K562 (cell line): ENCODE measurements at regions not wholly inside any gene's neighbourhood (a gene's known extent, or its start where the extent isn't known, plus 50 kb on each side); places are given as distances from the start of the nearest gene placed in this dataset.

ENCODE experiments used
- ATAC-seq: fragments of 200-7000 bp; cut with Tn5 transposase; 3 replicates; pipeline ENCODE4 v1.9.1; 2020; ENCODE audit warnings: moderate library complexity
- BruUV-seq: library from RNA; stranded (reverse); fragments of 400-500 nt; replicated peaks from 2 replicates; lab custom pipeline; 2021; lab: Mats Ljungman, UMichigan
- CTCF ChIA-PET: fragments of 300-600 bp; formaldehyde crosslinking; extraction: SDS; loops from one replicate; lab custom pipeline; 2021; ENCODE audit warnings: low intra/inter-chr PET ratio; lab: Yijun Ruan, JAX
- POLR2A ChIA-PET: fragments of 300-600, 350-650 bp; sonication (Branson Sonifier 250); formaldehyde crosslinking; extraction: SDS; loops from one replicate; lab custom pipeline; 2021; ENCODE audit warnings: antibody characterized with exemption, inconsistent platforms; lab: Yijun Ruan, JAX
- DNase-seq, 4 experiments: peaks; one replicate each; pipeline versions ENCODE4 v3.0.0 to v3.0.0-alpha.2; 2011 to 2018; ENCODE audit warnings: low spot score in 3 of 4, mixed read lengths in 3 of 4; ENCODE audit errors: extremely low read depth in 1 of 4
- FAIRE-seq: peaks from 2 replicates; lab custom pipeline; 2011; peaks lifted over from hg19 to GRCh38; lab: Jason Lieb, UNC
- H2AFZ ChIP-seq: 2 replicates; pipeline ENCODE4 v1.6.0; 2011; ENCODE audit warnings: low read depth, low read length, control low read depth, inconsistent platforms
- H3K27ac ChIP-seq: fragments of 200-600 bp; 3 replicates; pipeline ENCODE4 v1.8.0; 2011; ENCODE audit warnings: low read depth, mild to moderate bottlenecking, control low read depth, inconsistent platforms, low read length, moderate library complexity, mixed read lengths; ENCODE audit errors: extremely low read depth
- H3K27me3 ChIP-seq, 2 experiments: fragments of 300-600 bp in 1 of 2; 2 replicates in 1 of 2; 3 replicates in 1 of 2; pipeline versions ENCODE4 v1.6.0 to v1.8.0; 2011; ENCODE audit warnings: inconsistent platforms in 2 of 2, low read length in 2 of 2, mild to moderate bottlenecking in 1 of 2, mixed read lengths in 1 of 2, moderate library complexity in 1 of 2; ENCODE audit not compliant: control insufficient read depth in 2 of 2, insufficient read depth in 2 of 2
- H3K36me3 ChIP-seq: fragments of 300-600 bp; 3 replicates; pipeline ENCODE4 v1.8.0; 2011; ENCODE audit warnings: mild to moderate bottlenecking, low read length, inconsistent platforms; ENCODE audit not compliant: control insufficient read depth, insufficient read depth
- H3K4me1 ChIP-seq, 2 experiments: fragments of 200-600 bp in 1 of 2; replicated peaks in 1 of 2; 2 replicates in 1 of 2; 3 replicates in 1 of 2; pipeline versions ENCODE4 v1.5.1 to v1.8.0; 2011; ENCODE audit warnings: inconsistent platforms in 2 of 2, low read length in 2 of 2, mild to moderate bottlenecking in 1 of 2, mixed read lengths in 1 of 2, moderate library complexity in 1 of 2; ENCODE audit not compliant: control insufficient read depth in 2 of 2, insufficient read depth in 2 of 2
- H3K4me2 ChIP-seq: 2 replicates; pipeline ENCODE4 v1.6.1; 2011; ENCODE audit warnings: low read length, control low read depth, inconsistent platforms, mixed read lengths; ENCODE audit not compliant: insufficient read depth
- H3K4me3 ChIP-seq: fragments of 200-600 bp; sonication (generic), shearing (Covaris generic); 2 replicates; pipeline ENCODE4 v1.5.1; 2016; ENCODE audit warnings: control low read depth, inconsistent platforms
- H3K79me2 ChIP-seq: fragments of 200-600 bp; 3 replicates; pipeline ENCODE4 v1.8.0; 2011; ENCODE audit warnings: low read length, inconsistent platforms; ENCODE audit not compliant: control insufficient read depth, insufficient read depth
- H3K9ac ChIP-seq, 2 experiments: 2 replicates each; pipeline versions ENCODE4 v1.6.0 to v1.6.1; 2011; ENCODE audit warnings: low read depth in 2 of 2, low read length in 2 of 2, control low read depth in 1 of 2, inconsistent platforms in 1 of 2, mild to moderate bottlenecking in 1 of 2, mixed read lengths in 1 of 2; ENCODE audit not compliant: insufficient read depth in 1 of 2
- H3K9me1 ChIP-seq: one replicate; pipeline ENCODE4 v1.6.0; 2011; ENCODE audit warnings: inconsistent platforms, mild to moderate bottlenecking, low read length, moderate library complexity; ENCODE audit not compliant: control insufficient read depth, insufficient read depth
- H3K9me3 ChIP-seq: replicated peaks from 2 replicates; pipeline ENCODE4 v1.5.1; 2011; ENCODE audit warnings: low read depth, low read length, inconsistent platforms; ENCODE audit not compliant: control insufficient read depth, insufficient read depth
- H4K20me1 ChIP-seq: replicated peaks from 2 replicates; pipeline ENCODE4 v1.6.1; 2011; ENCODE audit warnings: low read length, inconsistent platforms, mixed read lengths; ENCODE audit not compliant: control insufficient read depth, insufficient read depth
- ARID2 ChIP-seq: fragments of 450-650 bp; IDR thresholded peaks from 2 replicates; pipeline ENCODE4 v1.6.1; 2017; ENCODE audit warnings: antibody characterized with exemption, mild to moderate bottlenecking
- BCL6 ChIP-seq: fragments of 250-450 bp; sonication (Bioruptor Pico); IDR thresholded peaks from 2 replicates; pipeline ENCODE4 v1.4.0; 2020
- CCNT2 ChIP-seq: IDR thresholded peaks from 2 replicates; pipeline ENCODE4 v1.6.1; 2011; ENCODE audit warnings: borderline replicate concordance, low read depth, mild to moderate bottlenecking, moderate library complexity, mixed read lengths, low read length; ENCODE audit not compliant: insufficient read length; ENCODE audit errors: extremely low read depth
- CREM ChIP-seq: IDR thresholded peaks from 2 replicates; pipeline ENCODE4 v1.6.1; 2014; ENCODE audit warnings: antibody characterized with exemption, low read depth
- DMBX1 ChIP-seq: fragments of 250-450 bp; sonication (Bioruptor Pico); IDR thresholded peaks from 2 replicates; pipeline ENCODE4 v1.8.0; 2022; ENCODE audit warnings: inconsistent platforms, mild to moderate bottlenecking, moderate library complexity, borderline replicate concordance
- NFIC ChIP-seq: fragments of 450-650 bp; IDR thresholded peaks from 2 replicates; pipeline ENCODE4 v1.6.1; 2017; ENCODE audit warnings: mild to moderate bottlenecking, inconsistent platforms
- PTTG1 ChIP-seq: fragments of 450-650 bp; IDR thresholded peaks from 2 replicates; pipeline ENCODE4 v1.6.1; 2016; ENCODE audit warnings: low read depth, mild to moderate bottlenecking, missing genetic modification characterization, missing compliant biosample characterization
- TCFL5 ChIP-seq: fragments of 250-450 bp; sonication (Bioruptor Pico); conservative IDR thresholded peaks from 2 replicates; pipeline ENCODE4 v1.6.1; 2021; ENCODE audit warnings: mild to moderate bottlenecking, moderate library complexity, matching md5 sums
- U2AF1 ChIP-seq: fragments of 200-400 bp; formaldehyde crosslinking; optimal IDR thresholded peaks from 2 replicates; pipeline ENCODE3; 2017; ENCODE audit warnings: mild to moderate bottlenecking, low read depth, low read length, moderate library complexity
- ZNF184 ChIP-seq: sonication (generic); formaldehyde crosslinking; IDR thresholded peaks from 2 replicates; pipeline ENCODE4 v1.5.0; 2020; ENCODE audit warnings: missing genetic modification reagents
- ZNF224 ChIP-seq: sonication (generic); formaldehyde crosslinking; IDR thresholded peaks from 2 replicates; pipeline ENCODE4 v1.8.0; 2022; ENCODE audit warnings: mild to moderate bottlenecking, missing genetic modification reagents
- WGBS: fragments of 100-300 bp; shearing (Covaris generic); methylation state at CpG from one replicate; pipeline ENCODE4 v1.1.6; 2016; ENCODE audit warnings: low coverage, mixed read lengths; ENCODE audit not compliant: insufficient coverage; ENCODE audit errors: missing lambda C conversion rate; 5-methylcytosine and 5-hydroxymethylcytosine counted together
- in situ Hi-C: fragments of 300-500 bp; cut with MboI; formaldehyde crosslinking; loops from 4 replicates; pipeline ENCODE4 v1.15.0; 2018; ENCODE audit warnings: inconsistent platforms, mixed read lengths
- intact Hi-C: fragments of 100-400 bp; cut with micrococcal nuclease; formaldehyde crosslinking; loops from 2 replicates; pipeline ENCODE4 v1.14.2; 2022
- TF ChIP-seq, protein P1 (sequence below): fragments of 450-650 bp; formaldehyde crosslinking; conservative IDR thresholded peaks from 2 replicates; pipeline ENCODE4 v1.4.0; 2022; ENCODE audit warnings: mild to moderate bottlenecking, missing genetic modification characterization
- TF ChIP-seq, protein P2 (sequence below): sonication (generic); formaldehyde crosslinking; IDR thresholded peaks from 2 replicates; pipeline ENCODE4 v1.8.0; 2022; ENCODE audit warnings: mild to moderate bottlenecking, missing genetic modification reagents
- TF ChIP-seq, protein P3 (sequence below): fragments of 250-450 bp; sonication (Bioruptor Pico); IDR thresholded peaks from 2 replicates; pipeline ENCODE4 v1.8.0; 2022; ENCODE audit warnings: inconsistent platforms

GRCh38 chr12:83214185-83214584 is 527.5 kb downstream of the TMTC2 start (continued):
- no peak for TF ChIP-seq NFIC
- TF ChIP-seq U2AF1: no peak
- TF ChIP-seq, protein P1, sequence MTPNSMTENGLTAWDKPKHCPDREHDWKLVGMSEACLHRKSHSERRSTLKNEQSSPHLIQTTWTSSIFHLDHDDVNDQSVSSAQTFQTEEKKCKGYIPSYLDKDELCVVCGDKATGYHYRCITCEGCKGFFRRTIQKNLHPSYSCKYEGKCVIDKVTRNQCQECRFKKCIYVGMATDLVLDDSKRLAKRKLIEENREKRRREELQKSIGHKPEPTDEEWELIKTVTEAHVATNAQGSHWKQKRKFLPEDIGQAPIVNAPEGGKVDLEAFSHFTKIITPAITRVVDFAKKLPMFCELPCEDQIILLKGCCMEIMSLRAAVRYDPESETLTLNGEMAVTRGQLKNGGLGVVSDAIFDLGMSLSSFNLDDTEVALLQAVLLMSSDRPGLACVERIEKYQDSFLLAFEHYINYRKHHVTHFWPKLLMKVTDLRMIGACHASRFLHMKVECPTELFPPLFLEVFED: no peak
- TF ChIP-seq, protein P2, sequence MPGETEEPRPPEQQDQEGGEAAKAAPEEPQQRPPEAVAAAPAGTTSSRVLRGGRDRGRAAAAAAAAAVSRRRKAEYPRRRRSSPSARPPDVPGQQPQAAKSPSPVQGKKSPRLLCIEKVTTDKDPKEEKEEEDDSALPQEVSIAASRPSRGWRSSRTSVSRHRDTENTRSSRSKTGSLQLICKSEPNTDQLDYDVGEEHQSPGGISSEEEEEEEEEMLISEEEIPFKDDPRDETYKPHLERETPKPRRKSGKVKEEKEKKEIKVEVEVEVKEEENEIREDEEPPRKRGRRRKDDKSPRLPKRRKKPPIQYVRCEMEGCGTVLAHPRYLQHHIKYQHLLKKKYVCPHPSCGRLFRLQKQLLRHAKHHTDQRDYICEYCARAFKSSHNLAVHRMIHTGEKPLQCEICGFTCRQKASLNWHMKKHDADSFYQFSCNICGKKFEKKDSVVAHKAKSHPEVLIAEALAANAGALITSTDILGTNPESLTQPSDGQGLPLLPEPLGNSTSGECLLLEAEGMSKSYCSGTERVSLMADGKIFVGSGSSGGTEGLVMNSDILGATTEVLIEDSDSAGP (CRISPR knock-in tag): no peak
- no peak for TF ChIP-seq CREM
- TF ChIP-seq ZNF224: no peak
- no peak for TF ChIP-seq ARID2

GRCh38 chr12:83210933-83211332 is 524.2 kb downstream of the TMTC2 start:
- no TSS peak for BruUV-seq
- Histone ChIP-seq H3K79me2 (no peaks in the 10 kb centered on the region), H3K4me3 (no peak overlapping the region), H3K27me3 (no peaks in the 10 kb centered on the region), H3K36me3 (no peaks in the 10 kb centered on the region), H3K4me1 (peaks cover 0 to 3% of the 10 kb centered on the region in 2 experiments; a peak in 1 of 5 replicates), H3K9ac (no peak overlapping the region), H3K27ac (no peak overlapping the region), H4K20me1 (no peaks in the 10 kb centered on the region), H3K9me1 (no peaks in the 10 kb centered on the region), H3K9me3 (no peaks in the 10 kb centered on the region), H2AFZ (peak overlapping the region; percentile 75), H3K4me2 (no peak overlapping the region)
- WGBS: 12% methylated on average over 2 of the region's 2 CpGs
- FAIRE-seq (no peak), ATAC-seq (no peak), DNase-seq (no peak)
- POLR2A ChIA-PET: interaction anchor here (1.0 to 1.2 kb wide), 2 partner anchors 11 to 21 kb away, joined by 3 read pairs; no protein-coding TSS in a partner anchor
- CTCF ChIA-PET: no interaction called here
- in situ Hi-C loops (no loop called here), intact Hi-C loops (no loop called here)
- TF ChIP-seq PTTG1 (tag) (no peak), DMBX1 (CRISPR knock-in tag) (no peak), BCL6 (CRISPR knock-in tag) (no peak), ZNF184 (no peak), TCFL5 (CRISPR knock-in tag) (no peak), CCNT2 (no peak)
- TF ChIP-seq, protein P1: no peak
- TF ChIP-seq, protein P3, sequence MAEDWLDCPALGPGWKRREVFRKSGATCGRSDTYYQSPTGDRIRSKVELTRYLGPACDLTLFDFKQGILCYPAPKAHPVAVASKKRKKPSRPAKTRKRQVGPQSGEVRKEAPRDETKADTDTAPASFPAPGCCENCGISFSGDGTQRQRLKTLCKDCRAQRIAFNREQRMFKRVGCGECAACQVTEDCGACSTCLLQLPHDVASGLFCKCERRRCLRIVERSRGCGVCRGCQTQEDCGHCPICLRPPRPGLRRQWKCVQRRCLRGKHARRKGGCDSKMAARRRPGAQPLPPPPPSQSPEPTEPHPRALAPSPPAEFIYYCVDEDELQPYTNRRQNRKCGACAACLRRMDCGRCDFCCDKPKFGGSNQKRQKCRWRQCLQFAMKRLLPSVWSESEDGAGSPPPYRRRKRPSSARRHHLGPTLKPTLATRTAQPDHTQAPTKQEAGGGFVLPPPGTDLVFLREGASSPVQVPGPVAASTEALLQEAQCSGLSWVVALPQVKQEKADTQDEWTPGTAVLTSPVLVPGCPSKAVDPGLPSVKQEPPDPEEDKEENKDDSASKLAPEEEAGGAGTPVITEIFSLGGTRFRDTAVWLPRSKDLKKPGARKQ (CRISPR knock-in tag): no peak
